ENCODE measurements at regions not wholly inside any gene's neighbourhood (a gene's known extent, or its start where the extent isn't known, plus 50 kb on each side); places are given as distances from the start of the nearest gene placed in this dataset.

GRCh38 chr4:33577791-33578190 lies 2666.5 kb downstream of the ARAP2 start:
- Histone ChIP-seq H3K4me1 (ENCODE audit: control insufficient read depth, extremely low read depth, insufficient read depth, low read length) (no peaks in the 10 kb centered on the region), H3K36me3 (ENCODE audit: control insufficient read depth, insufficient read depth, low read length) (no peaks in the 10 kb centered on the region), H3K79me2 (ENCODE audit: control insufficient read depth, insufficient read depth, low read length) (no peaks in the 10 kb centered on the region), H3K27ac (ENCODE audit: insufficient read depth, low read length) (no peak overlapping the region), H3K27me3 (ENCODE audit: control insufficient read depth, insufficient read depth, low read length) (no peaks in the 10 kb centered on the region), H2AFZ (ENCODE audit: low read length) (no peak overlapping the region), H3K9me3 (ENCODE audit: control insufficient read depth, insufficient read depth, low read depth, low read length) (no peaks in the 10 kb centered on the region), H3K4me2 (ENCODE audit: extremely low read depth, insufficient read depth, low read length) (no peak overlapping the region), H3K4me3 (replicated peaks in 1 of 4; ENCODE audit: control extremely low read depth in 1 of 4, insufficient read depth in 1 of 4, low read depth in 3 of 4, low read length in 4 of 4) (no peak overlapping the region), H3K9ac (ENCODE audit: insufficient read depth, low read length) (no peak overlapping the region), H4K20me1 (ENCODE audit: control insufficient read depth, extremely low read depth, insufficient read depth, low read length) (no peaks in the 10 kb centered on the region)
- DNase-seq (ENCODE audit: low read depth in 2 of 2): no peak
- no peak for TF ChIP-seq CTCF (conservative IDR thresholded peaks at IDR 0.05 in 1 of 2, IDR thresholded peaks at IDR 0.05 in 1 of 2; ENCODE audit: low read depth in 1 of 2, low read length in 2 of 2)
- no peak for TF ChIP-seq EZH2 (IDR thresholded peaks at IDR 0.05; ENCODE audit: low read length, missing control alignments)

- no peaks in the 10 kb centered on the region for H3K4me1 ChIP-seq (ENCODE audit: control insufficient read depth, extremely low read depth, insufficient read depth, low read length)
- no peak for DNase-seq (ENCODE audit: low read depth in 2 of 2)
- H2AFZ ChIP-seq (ENCODE audit: low read length): no peak overlapping the region
- TF ChIP-seq CTCF (conservative IDR thresholded peaks at IDR 0.05 in 1 of 2, IDR thresholded peaks at IDR 0.05 in 1 of 2; ENCODE audit: low read depth in 1 of 2, low read length in 2 of 2): no peak
- TF ChIP-seq EZH2 (IDR thresholded peaks at IDR 0.05; ENCODE audit: low read length, missing control alignments): no peak
- H3K4me2 ChIP-seq (ENCODE audit: extremely low read depth, insufficient read depth, low read length): no peak overlapping the region
- H3K27ac ChIP-seq (ENCODE audit: insufficient read depth, low read length): no peak overlapping the region
- no peaks in the 10 kb centered on the region for H3K27me3 ChIP-seq (ENCODE audit: control insufficient read depth, insufficient read depth, low read length)
- H3K4me3 ChIP-seq (replicated peaks in 1 of 4; ENCODE audit: control extremely low read depth in 1 of 4, insufficient read depth in 1 of 4, low read depth in 3 of 4, low read length in 4 of 4): no peak overlapping the region
- no peaks in the 10 kb centered on the region for H3K9me3 ChIP-seq (ENCODE audit: control insufficient read depth, insufficient read depth, low read depth, low read length)
- no peaks in the 10 kb centered on the region for H3K79me2 ChIP-seq (ENCODE audit: control insufficient read depth, insufficient read depth, low read length)
- H3K9ac ChIP-seq (ENCODE audit: insufficient read depth, low read length): no peak overlapping the region
- H4K20me1 ChIP-seq (ENCODE audit: control insufficient read depth, extremely low read depth, insufficient read depth, low read length): no peaks in the 10 kb centered on the region
- H3K36me3 ChIP-seq (ENCODE audit: control insufficient read depth, insufficient read depth, low read length): no peaks in the 10 kb centered on the region
Measured at GRCh38 chr4:33579951-33580350, 2664.4 kb downstream of the ARAP2 start.

GRCh38 chr4:33592701-33593100 lies 2651.6 kb downstream of the ARAP2 start:
- Histone ChIP-seq H3K27ac (ENCODE audit: insufficient read depth, low read length) (no peak overlapping the region), H3K9ac (ENCODE audit: insufficient read depth, low read length) (no peak overlapping the region), H3K4me1 (ENCODE audit: control insufficient read depth, extremely low read depth, insufficient read depth, low read length) (no peaks in the 10 kb centered on the region), H3K4me2 (ENCODE audit: extremely low read depth, insufficient read depth, low read length) (no peak overlapping the region), H3K36me3 (ENCODE audit: control insufficient read depth, insufficient read depth, low read length) (no peaks in the 10 kb centered on the region), H3K79me2 (ENCODE audit: control insufficient read depth, insufficient read depth, low read length) (no peaks in the 10 kb centered on the region), H3K4me3 (replicated peaks in 1 of 4; ENCODE audit: control extremely low read depth in 1 of 4, insufficient read depth in 1 of 4, low read depth in 3 of 4, low read length in 4 of 4) (no peak overlapping the region), H2AFZ (ENCODE audit: low read length) (no peak overlapping the region), H4K20me1 (ENCODE audit: control insufficient read depth, extremely low read depth, insufficient read depth, low read length) (no peaks in the 10 kb centered on the region), H3K27me3 (ENCODE audit: control insufficient read depth, insufficient read depth, low read length) (no peaks in the 10 kb centered on the region), H3K9me3 (ENCODE audit: control insufficient read depth, insufficient read depth, low read depth, low read length) (no peaks in the 10 kb centered on the region)
- TF ChIP-seq EZH2 (IDR thresholded peaks at IDR 0.05; ENCODE audit: low read length, missing control alignments): no peak
- TF ChIP-seq CTCF (conservative IDR thresholded peaks at IDR 0.05 in 1 of 2, IDR thresholded peaks at IDR 0.05 in 1 of 2; ENCODE audit: low read depth in 1 of 2, low read length in 2 of 2): no peak
- peak in 1 of 2 donors; percentile 1 for DNase-seq (ENCODE audit: low read depth in 2 of 2)

All from fibroblast of lung (primary cell).